ENCODE measurements at regions not wholly inside any gene's neighbourhood (a gene's known extent, or its start where the extent isn't known, plus 50 kb on each side); places are given as distances from the start of the nearest gene placed in this dataset.

DNA sequence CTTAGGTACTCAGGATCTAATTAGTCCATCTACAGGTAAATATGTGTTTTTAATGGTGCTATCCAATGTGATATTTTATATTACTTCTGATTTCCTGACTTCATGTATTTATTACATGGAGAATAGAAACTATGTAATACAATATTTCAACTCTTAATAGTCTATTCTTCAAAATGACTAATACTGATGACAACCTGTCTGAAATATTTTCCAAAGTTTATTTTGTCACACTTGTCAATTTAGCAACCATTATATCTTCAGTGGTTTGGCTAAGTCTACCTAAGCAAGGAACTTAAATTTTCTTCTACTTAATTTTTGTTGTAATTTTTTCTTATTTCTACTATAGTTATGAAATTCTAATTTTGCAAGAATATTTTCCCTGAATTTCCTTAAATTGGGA, 55.0 kb upstream of the CNTN5 start (continued):
- TF ChIP-seq, protein P1, sequence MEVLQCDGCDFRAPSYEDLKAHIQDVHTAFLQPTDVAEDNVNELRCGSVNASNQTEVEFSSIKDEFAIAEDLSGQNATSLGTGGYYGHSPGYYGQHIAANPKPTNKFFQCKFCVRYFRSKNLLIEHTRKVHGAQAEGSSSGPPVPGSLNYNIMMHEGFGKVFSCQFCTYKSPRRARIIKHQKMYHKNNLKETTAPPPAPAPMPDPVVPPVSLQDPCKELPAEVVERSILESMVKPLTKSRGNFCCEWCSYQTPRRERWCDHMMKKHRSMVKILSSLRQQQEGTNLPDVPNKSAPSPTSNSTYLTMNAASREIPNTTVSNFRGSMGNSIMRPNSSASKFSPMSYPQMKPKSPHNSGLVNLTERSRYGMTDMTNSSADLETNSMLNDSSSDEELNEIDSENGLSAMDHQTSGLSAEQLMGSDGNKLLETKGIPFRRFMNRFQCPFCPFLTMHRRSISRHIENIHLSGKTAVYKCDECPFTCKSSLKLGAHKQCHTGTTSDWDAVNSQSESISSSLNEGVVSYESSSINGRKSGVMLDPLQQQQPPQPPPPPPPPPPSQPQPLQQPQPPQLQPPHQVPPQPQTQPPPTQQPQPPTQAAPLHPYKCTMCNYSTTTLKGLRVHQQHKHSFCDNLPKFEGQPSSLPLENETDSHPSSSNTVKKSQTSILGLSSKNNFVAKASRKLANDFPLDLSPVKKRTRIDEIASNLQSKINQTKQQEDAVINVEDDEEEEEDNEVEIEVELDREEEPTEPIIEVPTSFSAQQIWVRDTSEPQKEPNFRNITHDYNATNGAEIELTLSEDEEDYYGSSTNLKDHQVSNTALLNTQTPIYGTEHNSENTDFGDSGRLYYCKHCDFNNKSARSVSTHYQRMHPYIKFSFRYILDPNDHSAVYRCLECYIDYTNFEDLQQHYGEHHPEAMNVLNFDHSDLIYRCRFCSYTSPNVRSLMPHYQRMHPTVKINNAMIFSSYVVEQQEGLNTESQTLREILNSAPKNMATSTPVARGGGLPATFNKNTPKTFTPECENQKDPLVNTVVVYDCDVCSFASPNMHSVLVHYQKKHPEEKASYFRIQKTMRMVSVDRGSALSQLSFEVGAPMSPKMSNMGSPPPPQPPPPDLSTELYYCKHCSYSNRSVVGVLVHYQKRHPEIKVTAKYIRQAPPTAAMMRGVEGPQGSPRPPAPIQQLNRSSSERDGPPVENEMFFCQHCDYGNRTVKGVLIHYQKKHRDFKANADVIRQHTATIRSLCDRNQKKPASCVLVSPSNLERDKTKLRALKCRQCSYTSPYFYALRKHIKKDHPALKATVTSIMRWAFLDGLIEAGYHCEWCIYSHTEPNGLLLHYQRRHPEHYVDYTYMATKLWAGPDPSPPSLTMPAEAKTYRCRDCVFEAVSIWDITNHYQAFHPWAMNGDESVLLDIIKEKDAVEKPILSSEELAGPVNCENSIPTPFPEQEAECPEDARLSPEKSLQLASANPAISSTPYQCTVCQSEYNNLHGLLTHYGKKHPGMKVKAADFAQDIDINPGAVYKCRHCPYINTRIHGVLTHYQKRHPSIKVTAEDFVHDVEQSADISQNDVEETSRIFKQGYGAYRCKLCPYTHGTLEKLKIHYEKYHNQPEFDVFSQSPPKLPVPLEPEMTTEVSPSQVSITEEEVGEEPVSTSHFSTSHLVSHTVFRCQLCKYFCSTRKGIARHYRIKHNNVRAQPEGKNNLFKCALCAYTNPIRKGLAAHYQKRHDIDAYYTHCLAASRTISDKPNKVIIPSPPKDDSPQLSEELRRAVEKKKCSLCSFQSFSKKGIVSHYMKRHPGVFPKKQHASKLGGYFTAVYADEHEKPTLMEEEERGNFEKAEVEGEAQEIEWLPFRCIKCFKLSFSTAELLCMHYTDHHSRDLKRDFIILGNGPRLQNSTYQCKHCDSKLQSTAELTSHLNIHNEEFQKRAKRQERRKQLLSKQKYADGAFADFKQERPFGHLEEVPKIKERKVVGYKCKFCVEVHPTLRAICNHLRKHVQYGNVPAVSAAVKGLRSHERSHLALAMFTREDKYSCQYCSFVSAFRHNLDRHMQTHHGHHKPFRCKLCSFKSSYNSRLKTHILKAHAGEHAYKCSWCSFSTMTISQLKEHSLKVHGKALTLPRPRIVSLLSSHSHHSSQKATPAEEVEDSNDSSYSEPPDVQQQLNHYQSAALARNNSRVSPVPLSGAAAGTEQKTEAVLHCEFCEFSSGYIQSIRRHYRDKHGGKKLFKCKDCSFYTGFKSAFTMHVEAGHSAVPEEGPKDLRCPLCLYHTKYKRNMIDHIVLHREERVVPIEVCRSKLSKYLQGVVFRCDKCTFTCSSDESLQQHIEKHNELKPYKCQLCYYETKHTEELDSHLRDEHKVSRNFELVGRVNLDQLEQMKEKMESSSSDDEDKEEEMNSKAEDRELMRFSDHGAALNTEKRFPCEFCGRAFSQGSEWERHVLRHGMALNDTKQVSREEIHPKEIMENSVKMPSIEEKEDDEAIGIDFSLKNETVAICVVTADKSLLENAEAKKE (CRISPR knock-in tag; IDR thresholded peaks at IDR 0.05), result no peak
- TF ChIP-seq, protein P2, sequence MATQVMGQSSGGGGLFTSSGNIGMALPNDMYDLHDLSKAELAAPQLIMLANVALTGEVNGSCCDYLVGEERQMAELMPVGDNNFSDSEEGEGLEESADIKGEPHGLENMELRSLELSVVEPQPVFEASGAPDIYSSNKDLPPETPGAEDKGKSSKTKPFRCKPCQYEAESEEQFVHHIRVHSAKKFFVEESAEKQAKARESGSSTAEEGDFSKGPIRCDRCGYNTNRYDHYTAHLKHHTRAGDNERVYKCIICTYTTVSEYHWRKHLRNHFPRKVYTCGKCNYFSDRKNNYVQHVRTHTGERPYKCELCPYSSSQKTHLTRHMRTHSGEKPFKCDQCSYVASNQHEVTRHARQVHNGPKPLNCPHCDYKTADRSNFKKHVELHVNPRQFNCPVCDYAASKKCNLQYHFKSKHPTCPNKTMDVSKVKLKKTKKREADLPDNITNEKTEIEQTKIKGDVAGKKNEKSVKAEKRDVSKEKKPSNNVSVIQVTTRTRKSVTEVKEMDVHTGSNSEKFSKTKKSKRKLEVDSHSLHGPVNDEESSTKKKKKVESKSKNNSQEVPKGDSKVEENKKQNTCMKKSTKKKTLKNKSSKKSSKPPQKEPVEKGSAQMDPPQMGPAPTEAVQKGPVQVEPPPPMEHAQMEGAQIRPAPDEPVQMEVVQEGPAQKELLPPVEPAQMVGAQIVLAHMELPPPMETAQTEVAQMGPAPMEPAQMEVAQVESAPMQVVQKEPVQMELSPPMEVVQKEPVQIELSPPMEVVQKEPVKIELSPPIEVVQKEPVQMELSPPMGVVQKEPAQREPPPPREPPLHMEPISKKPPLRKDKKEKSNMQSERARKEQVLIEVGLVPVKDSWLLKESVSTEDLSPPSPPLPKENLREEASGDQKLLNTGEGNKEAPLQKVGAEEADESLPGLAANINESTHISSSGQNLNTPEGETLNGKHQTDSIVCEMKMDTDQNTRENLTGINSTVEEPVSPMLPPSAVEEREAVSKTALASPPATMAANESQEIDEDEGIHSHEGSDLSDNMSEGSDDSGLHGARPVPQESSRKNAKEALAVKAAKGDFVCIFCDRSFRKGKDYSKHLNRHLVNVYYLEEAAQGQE (IDR thresholded peaks at IDR 0.05; ENCODE audit: unreplicated experiment), result no peak
- no peak for TF ChIP-seq NANOG (IDR thresholded peaks at IDR 0.05; ENCODE audit: borderline replicate concordance)
- TF ChIP-seq ETS1 (IDR thresholded peaks at IDR 0.05), result no peak
- TF ChIP-seq STAT1 (IDR thresholded peaks at IDR 0.05; ENCODE audit: unreplicated experiment), result no peak
- no peak for TF ChIP-seq ZNF331 (CRISPR knock-in tag; IDR thresholded peaks at IDR 0.05; ENCODE audit: low read depth)
- TF ChIP-seq POLR2AphosphoS5 (IDR thresholded peaks at IDR 0.05; ENCODE audit: low read depth), result no peak
- TF ChIP-seq EZH2phosphoT487 (IDR thresholded peaks at IDR 0.05; ENCODE audit: unreplicated experiment), result no peak
- TF ChIP-seq JUNB (IDR thresholded peaks at IDR 0.05; ENCODE audit: unreplicated experiment), result no peak
- no peak for TF ChIP-seq CTCF (conservative IDR thresholded peaks at IDR 0.05; ENCODE audit: low read depth in 2 of 2)
- no peak for TF ChIP-seq ZNF114 (CRISPR knock-in tag; IDR thresholded peaks at IDR 0.05)
- TF ChIP-seq EZH2 (IDR thresholded peaks at IDR 0.05; ENCODE audit: low read depth, unreplicated experiment), result no peak

Measured in GM23338 (cell line).